NOMO-1 treated with dmso at 0.1 percent for 144 hours (cell line): ENCODE measurements at regions not wholly inside any gene's neighbourhood (a gene's known extent, or its start where the extent isn't known, plus 50 kb on each side); places are given as distances from the start of the nearest gene placed in this dataset.
"Not testable (repeated sequence)": the region's sequence is repeated elsewhere in the genome, so short reads cannot be mapped to it uniquely, and the experiment has no call there.

Experiments
- DNase-seq: peaks from one replicate; lab custom pipeline; 2025; ENCODE audit not compliant: unreplicated experiment; lab: John Stamatoyannopoulos, UW

DNA sequence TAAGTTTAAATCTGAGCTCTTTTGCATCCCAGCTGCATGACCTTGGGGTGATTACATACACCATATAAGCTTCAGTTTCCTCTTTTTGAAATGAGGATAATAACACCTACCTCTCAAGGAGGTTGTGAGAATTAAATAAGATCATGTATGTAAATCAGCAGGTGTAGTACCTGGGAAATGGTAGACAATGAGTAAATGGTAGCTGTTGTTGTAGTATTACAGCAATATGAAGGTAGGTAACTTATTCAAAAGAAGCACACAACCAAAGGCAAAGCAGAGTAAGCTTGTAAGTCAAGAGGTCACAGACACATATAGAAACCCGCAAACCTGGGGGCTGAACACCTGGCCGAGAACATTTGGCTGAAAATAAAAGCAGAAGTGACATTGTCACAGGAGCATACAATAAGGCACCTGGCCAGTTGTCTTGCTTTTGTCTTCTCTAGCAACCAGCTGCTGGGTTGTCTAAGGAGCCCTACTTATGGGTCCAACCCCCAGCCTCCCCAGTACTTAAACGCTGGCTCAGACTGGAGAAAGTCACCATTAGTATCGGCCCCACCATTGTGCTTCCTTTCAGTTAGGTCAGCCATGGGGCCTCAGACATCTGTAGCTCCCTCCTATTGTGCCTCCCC lies 203.6 kb upstream of the MKLN1 start:
- DNase-seq: no peak

DNA sequence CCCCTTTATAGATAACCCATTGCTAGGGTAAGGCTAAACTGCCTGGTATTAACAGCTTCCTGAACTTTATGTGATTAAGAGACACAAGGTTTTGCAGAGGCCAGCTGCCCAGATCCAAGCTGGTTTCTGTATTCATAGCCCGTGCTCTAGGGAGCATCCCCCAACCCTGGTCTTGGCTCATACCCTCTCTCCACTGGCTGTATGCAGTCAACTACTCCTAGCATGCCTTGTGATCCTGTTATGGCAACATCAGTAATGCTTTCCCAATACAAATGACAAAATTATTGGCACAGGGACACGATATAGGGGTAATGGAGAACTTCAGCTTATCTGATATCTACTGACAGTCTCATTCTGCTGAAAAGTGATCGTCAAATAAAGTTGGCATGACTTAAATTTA lies 202.8 kb upstream of the MKLN1 start:
- DNase-seq: no peak

DNA sequence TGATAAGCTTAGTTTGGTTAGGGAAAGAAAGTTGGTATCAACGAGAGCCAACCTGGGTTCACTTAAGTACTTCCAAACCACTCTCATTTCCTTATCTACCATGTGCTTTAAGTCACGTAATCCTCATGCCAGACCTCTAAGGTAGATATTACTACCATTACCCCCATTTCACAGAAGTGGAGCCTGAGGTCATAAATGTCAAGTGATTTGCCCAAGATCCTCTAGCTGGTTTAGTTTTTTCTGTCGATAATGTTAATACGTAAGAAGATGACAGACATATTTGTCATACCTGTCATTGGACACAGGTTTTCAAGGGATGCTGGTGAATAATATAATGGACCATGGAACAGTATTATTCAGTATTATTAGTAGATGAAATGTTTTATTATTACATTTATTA lies 197.4 kb upstream of the MKLN1 start:
- DNase-seq: no peak

DNA sequence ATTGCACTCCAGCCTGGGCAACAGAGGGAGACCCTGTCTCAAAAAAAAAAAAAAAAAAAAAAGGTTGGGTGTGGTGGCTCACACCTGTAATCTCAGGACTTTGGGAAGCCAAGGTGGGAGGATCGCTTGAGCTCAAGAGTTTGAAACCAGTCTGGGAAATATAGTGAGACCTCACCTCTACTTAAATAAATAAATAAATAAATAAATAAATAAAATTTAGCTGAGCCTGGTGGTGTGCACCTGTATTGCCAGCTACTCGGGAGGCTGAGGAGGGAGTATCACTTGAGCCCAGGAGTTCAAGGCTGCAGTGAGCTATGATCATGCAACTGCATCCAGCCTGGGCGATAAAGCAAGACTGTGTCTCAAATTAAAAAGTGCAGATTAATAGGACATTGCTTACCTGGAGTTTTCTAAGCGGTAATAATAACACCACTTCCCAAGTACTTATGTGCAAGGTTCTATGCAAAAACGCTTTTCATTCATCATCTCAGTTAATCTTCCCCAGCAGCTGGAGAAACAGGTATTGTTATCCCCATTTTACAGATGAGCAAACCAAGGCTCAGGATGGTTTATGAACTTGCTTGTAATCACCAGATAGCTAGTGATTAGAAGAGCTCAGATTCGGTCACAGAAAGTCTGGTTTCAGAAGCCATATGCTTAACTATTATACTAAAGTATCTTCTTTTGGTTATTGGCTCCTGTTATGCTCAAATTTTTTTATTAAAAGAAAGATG lies 196.5 kb upstream of the MKLN1 start:
- no peak for DNase-seq

DNA sequence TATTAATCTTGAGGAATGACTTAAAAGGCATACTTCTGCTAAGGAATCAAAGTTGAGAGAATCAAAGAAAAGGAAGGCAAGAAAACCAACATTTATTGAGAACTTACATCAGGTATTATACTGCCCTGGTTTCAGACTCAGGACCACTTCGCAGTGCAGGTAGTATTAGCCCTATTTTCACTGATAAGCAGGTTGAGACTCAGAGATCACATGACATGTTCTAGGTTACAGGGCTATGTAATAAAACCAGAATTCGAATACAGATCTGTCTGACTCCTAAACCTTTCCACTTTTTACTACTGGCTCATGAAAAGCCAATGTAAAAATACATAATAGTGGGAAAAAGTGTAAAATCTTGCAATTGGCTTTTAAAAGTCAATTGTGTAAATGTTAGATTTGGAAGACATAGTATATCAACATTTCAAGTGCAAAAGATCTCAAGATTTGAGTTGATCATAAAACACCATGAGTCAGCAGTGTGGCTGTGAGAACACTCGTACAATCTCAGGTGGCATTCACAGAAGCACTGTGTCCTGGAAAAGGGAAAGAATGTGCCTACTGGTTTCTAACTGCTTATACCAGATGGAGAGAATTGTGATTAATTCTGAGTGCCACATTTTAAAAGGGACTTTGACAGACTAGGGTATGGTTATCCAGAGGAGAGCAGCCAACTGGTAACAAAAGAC lies 195.8 kb upstream of the MKLN1 start:
- no peak for DNase-seq

DNA sequence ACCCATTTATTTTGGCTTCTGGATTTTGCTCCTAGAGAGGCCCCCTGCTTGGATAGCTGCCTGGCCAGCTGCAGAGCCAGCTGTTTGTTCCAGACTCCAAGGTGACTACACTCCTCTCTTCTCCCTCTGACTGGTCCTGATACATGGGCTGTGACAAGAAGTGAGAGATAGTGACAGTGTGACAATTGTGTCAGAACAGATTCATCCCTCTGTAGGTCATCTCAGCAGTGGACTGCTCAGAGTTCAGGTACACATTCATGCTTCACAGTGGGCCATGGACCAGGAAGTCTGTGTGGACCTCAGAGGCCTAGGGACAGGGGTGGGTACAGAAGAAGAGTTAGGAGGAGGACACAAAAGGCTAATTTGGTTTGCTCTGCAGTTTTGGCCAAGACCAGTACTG lies 188.2 kb upstream of the MKLN1 start:
- no peak for DNase-seq

DNA sequence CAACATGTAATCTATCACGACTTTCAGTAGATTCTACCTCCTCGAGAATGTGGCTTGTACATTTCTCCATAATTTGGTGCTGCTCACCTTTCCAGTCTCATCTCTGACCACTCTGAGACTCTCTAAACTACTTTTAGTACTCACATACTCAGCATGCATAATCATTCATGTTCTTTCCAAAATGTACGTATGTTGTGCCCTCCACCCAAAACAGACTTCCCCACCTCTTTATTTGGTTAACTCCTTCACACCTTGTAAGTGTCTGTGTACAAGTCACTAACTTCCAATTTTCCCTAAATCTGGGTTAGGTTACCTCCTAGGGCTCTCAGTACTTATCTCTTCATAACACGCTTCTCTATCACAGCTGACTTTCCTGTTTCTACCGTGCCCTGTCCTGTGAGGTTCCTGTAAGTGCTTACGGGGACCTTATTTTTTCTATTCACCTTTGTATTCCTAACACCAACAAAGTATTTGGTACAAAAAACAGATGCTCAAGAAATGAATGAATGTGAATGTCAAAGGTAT lies 186.2 kb upstream of the MKLN1 start:
- DNase-seq: no peak

DNA sequence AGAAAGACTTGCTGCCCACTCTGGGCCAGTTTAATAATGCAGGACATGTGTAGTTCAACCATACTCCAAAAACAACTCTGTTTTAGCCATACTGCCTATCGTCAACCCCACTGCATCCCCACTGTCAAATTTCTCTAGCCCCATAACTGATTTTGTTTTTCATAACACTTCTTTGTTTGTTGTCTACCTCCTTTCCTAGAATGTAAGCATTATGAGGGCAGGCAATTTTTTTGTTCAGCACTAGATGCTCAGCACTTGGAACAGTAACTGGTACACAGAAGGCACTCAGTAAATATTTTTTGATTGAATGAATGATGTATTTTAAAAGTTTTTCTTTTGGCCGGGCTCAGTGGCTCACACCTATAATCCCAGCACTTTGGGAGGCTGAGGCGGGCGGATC lies 183.8 kb upstream of the MKLN1 start:
- no peak for DNase-seq

DNA sequence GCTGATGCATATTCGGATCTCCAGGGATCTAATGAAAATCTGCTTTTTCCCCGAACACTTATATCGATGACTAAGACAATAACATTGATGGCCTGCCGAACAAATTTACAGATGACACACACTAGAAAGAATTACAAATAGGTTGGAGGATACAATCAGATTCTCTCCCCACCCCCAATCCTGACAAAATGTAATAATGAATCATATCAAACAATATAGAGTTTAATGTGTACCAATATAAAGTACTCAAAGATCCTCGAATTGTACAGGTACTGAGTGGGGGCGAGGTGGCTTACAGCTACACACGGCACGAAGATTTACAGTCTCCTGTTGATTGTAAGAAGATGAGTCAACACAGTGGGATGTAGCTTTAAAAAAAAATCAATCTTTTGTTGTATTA lies 182.7 kb upstream of the MKLN1 start:
- no peak for DNase-seq

DNA sequence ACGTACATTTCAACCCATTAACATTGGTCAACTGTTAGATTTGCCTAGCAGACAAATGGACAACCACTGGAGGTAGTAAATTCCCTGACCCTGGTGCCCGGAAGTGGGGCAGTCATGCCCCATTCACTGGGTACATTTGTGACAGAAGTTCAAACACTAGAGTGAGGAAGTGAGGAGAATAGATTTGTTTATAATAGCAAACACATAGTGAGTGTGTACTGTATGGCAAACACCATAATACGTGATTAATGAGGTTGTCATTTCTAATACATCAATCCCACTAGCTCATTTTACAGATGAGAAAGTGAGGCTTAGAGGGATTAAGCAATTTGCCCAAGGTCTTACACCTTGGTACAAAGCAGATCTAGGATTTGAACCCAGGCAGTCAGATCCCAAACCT lies 181.9 kb upstream of the MKLN1 start:
- no peak for DNase-seq

DNA sequence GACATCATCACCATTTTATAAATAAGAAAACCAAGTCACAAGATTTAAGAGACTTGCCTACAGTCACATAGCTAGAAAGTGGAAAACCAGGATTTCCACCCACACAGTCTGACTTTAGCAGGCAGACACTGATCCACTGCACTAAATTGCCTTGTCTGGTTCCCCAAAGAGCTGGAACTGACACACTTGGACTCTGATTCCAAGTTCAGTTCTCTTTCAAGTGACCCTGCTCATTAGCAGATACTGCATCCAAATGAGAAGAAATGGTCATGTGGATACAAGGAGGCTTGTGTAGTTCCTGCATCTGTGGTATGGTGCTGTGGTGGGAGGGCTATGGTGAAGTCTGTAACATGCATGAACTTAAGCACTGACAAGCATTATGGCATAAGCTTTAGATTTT lies 180.1 kb upstream of the MKLN1 start:
- no peak for DNase-seq

DNA sequence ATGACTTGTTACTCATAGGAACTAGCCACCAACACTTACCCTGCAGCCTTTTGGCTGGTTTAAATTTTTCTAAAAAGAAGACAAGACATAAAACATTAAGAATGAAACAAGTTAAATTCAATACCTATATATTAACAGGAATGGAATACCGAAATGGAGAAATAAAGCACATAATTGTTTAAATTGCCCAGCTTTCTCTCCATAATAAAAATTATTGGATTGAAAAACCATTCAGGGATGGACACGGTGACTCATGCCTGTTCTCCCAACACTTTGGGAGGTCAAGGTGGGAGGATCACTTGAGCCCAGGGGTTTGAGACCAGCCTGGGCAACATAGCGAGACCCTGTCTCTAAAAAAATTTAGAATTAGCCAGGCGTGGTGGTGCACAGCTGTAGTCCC lies 179.4 kb upstream of the MKLN1 start:
- DNase-seq: no peak

DNA sequence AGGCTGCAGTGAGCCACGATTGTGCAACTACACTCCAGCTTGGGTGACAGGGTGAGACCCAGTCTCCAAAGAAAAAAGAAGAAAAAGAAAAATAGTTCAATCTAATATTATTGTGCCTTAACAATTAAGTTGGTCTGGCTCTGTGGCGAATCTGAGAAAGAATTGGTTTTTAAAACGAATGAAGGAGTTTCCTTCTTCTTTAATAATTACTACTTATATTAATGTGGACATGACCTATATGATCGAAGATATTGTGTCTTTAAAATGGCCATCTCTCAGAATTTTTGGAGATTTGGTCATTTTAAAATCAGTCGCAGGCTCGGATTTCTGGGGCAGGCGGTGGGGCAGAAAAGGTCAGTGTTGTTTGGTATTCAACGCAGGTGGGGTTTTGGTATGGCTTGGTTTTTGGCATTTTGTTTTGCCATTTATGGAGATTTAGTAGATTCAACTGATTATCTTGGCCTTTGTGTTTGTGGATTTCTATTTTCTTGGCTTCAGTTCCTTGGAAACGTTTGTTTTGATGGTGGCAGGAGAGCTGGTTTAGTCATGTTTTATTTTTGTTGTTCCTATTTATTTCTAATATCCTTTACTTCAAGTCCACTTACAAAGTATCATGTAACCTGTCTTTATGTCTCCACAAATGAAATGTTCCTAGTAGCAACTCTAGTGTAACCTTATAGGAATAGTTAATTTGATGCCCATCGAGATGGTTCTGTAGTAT lies 178.8 kb upstream of the MKLN1 start:
- DNase-seq: no peak

DNA sequence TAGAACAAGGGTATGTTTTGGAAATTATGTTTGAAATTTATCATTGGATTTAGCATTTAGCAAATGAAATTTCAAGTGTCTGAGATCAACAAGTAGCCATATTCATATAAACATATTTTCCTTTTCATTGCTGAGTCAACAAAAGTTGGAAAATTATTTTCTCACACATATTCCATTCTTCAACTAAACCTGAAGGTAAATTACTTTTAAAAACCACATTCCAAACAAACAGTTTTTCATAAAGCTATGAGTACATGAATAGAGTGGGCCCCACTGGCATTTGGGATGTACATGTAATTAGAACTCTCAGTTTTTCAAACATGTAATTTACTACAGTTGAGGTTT lies 178.3 kb upstream of the MKLN1 start:
- DNase-seq: no peak

DNA sequence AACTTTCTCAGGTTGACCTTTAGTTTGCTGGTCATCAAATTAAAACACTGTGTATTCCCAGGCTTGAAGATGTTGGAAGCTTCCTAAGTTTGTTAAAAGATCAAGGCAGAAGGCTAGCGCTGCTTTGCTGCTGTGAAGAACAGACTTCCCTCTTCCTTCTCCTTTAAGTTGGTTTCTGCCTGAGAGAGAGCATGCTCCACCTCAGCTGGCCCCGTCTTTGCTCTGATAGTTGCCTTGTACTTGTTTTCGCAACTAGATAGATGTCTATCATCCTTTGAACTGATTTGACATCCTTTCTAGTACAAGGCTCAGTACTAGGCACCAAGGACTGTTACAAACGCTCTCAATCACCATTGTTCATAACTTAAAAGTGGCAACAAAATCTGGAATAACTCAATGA lies 177.8 kb upstream of the MKLN1 start:
- DNase-seq: no peak

DNA sequence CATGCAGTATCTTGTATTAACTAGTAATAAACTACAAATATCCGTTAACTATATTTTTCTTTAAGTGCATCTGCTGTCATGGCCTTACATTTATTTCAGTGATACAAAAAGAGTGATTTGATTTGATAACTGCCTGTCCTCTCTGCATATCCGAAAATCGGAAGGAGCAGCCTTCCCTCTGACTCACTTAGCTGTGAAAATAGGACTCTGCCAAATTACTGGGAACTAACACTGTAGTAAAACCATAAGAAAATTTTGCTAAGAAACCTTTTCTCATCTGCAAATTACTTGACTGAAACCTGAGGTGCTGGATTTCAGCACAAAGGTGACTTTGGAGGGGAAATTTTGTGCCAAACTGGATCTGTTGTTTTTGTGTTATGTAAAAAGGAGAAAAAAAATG lies 176.6 kb upstream of the MKLN1 start:
- no peak for DNase-seq

DNA sequence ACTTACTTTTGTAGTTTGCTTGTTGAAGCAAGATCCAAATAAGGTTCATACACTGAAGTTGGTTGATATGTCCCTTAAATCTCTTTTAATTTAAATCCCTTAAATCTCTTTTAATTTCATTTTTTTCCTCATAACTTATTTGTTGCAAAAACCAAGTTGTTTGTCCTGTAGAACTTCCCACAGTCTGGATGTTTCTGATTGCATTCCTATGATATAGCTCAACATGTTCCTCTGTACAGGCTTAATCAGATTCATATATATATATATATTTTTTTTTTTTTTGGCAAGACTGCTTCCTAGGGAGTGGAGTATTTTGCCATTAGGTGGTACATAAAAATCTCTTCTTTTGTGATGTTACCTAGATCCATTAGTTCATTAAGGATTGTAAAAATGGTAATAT lies 174.9 kb upstream of the MKLN1 start:
- DNase-seq: no peak

DNA sequence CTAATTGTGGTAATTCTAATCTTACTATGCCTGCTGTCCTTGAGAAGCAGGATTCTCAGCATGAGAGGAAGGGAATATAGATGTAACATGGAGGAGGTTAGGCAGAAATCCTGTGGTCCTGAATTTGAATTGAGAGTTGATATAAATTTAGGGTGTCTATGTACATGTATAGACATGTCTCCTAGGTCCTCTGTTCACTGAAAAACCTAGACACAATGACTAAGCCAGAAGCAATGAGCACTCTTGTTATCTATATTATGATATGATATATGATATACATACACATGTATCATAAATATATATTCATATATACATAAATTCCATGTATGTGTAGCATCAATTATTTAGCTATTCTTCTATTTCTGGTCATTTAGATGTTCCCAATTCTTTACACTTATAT lies 173.3 kb upstream of the MKLN1 start:
- DNase-seq: no peak

DNA sequence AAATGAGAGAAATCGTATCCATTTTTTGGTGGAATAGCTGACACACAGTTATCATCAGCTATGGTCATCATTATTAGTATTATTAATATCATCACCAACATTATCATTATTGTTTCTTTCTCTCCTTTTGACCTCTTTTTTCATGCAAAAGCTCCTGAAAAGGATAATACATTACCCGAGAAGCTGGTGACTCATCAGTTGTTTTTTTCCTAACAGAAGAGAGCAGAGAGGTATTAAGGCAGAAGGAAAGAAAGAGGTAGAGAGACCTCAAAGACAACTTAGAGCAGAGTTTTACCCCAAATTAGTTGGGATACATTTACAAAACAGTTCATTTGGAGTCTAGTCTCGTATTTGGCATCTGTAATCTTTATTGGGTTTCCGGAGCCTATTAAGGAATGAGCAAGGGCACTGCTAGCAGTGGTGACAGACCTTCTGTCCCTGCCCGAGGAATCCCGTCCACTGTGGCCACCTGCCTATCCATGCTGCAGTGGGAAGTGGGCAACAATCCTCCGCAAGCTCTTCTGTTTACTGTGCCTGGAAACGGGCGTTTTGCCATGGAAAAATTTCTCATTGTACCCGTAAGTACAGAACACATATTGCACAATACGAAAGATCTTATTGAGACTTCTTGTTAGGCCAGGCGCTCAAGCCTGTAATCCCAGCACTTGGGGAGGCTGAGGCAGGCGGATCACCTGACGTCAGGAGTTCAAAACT lies 170.0 kb upstream of the MKLN1 start:
- DNase-seq: no peak

DNA sequence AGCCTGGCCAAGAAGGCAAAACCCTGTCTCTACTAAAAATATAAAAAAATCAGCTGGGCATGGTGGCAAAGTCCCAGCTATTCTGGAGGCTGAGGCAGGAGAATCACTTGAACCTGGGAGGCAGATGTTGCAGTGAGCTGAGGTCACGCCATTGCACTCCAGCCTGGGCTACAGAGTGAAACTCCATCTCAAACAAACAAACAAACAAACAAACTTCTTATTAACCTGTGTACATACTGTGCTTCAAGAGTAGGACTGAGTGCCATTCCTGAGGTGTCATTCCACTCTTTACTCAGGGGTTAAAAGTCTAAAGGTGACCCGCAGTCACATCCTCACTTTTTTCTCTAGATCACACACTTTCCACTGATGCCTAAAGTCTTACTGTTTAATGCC lies 169.4 kb upstream of the MKLN1 start:
- not testable (repeated sequence) for DNase-seq

DNA sequence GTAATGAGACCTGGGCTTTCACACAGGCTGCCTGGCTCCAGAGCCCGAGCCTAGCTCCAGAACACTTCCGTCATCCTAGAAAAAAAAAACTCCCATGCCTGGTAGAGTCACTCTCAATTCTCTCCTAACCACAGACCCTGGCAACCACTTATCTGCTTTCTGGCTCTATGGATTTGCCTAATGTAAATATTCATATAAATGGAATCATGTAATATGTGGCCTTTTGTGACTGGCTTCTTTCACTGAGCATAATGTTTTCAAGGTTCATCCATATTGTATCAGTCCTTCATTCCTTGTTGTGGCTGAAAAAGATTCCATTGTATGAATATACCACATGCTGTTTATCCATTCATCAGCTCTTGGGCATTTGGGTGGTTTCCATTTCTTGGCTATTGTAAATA lies 167.7 kb upstream of the MKLN1 start:
- no peak for DNase-seq
